Left lung (tissue), 4 donors: ENCODE measurements at regions not wholly inside any gene's neighbourhood (a gene's known extent, or its start where the extent isn't known, plus 50 kb on each side); places are given as distances from the start of the nearest gene placed in this dataset.
A peak's percentile ranks its signal among the peaks of the same experiment; 100 is the strongest.

ENCODE experiments used
- ATAC-seq: fragments of 200-7000 bp; cut with Tn5 transposase; one replicate; pipeline ENCODE4 v1.9.1; 2020; ENCODE audit warnings: moderate library complexity
- DNase-seq, 4 donors: peaks; one replicate each; pipeline ENCODE4 v3.0.0-alpha.2; 2013 to 2020
- H3K27ac ChIP-seq, 2 donors: fragments of 200-600 bp; sonication (generic) in 1 of 2; one replicate each; pipeline versions ENCODE4 v1.5.0 to v1.8.0; 2020 to 2021
- H3K27me3 ChIP-seq, 2 donors: fragments of 200-600 bp; sonication (generic) in 1 of 2; one replicate each; pipeline versions ENCODE4 v1.5.0 to v1.8.0; 2020 to 2021
- H3K36me3 ChIP-seq, 2 donors: fragments of 200-600 bp; sonication (generic) in 1 of 2; one replicate each; pipeline versions ENCODE4 v1.5.0 to v1.8.0; 2020 to 2021
- H3K4me1 ChIP-seq, 2 donors: fragments of 200-600 bp; one replicate each; pipeline ENCODE4 v1.8.0; 2021
- H3K4me3 ChIP-seq, 2 donors: fragments of 200-600 bp; sonication (generic) in 1 of 2; one replicate each; pipeline versions ENCODE4 v1.5.0 to v1.8.0; 2020 to 2021; ENCODE audit warnings: mild to moderate bottlenecking in 1 of 2
- H3K9me3 ChIP-seq, 2 donors: fragments of 200-600 bp; sonication (generic) in 1 of 2; one replicate each; pipeline versions ENCODE4 v1.5.0 to v1.8.0; 2020 to 2021
- CTCF ChIP-seq, 2 donors: fragments of 200-600 bp; sonication (generic) in 1 of 2; IDR thresholded peaks; one replicate each; pipeline versions ENCODE4 v1.5.0 to v1.8.0; 2021; ENCODE audit warnings: antibody characterized with exemption in 2 of 2
- intact Hi-C, 2 donors: fragments of 100-400 bp; cut with DNase I; formaldehyde crosslinking; loops; one replicate each; pipeline versions ENCODE4 v1.11.2 to v1.14.2; 2022
- donor health status: DM: no; HTN: yes; CAD: no.
- donor health status: DM: no; HTN: no; CAD: no.

DNA sequence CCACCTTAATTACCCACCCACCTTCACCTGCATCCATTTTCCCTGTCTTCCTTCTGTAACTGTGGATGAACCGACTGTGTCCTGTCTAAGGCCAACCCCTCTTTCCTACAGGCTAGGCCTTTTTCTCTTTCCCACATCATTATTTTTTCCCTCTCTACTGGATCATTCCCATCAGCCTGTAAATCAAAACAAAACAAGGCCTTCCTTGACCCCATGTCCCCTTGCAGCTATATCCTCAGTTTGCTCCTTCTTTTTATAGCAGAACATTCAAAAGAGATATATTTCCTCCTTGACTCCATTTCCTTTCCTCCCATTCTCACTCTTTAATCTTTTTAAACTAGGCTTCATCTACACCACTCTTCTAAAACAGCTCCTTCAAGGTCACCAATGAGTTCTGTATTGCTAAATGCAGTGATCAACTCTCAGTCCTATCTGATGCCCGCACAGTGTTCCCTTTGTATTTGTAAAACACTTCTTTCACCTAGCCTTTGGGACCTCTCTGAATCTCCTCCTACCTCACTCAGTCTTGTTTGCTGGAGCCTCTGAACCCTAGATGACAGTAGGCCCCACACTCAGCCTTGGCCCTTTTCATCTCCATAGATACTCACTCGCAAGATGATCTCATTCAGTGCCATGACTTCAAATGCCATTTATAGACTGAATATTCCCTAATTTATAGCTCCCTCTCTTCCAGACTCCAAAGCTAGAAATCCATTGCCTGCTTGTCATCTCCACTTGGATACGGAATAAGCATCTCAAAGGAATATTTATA lies 55.7 kb downstream of the CXCR4 start:
- intact Hi-C loops = no loop called here
- H3K4me3 ChIP-seq = no peak overlapping the region
- no peak for TF ChIP-seq CTCF (IDR thresholded peaks at IDR 0.05)
- no peaks in the 10 kb centered on the region for H3K9me3 ChIP-seq
- H3K36me3 ChIP-seq = no peaks in the 10 kb centered on the region
- H3K27me3 ChIP-seq = no peaks in the 10 kb centered on the region
- no peak for DNase-seq
- H3K27ac ChIP-seq = no peak overlapping the region
- ATAC-seq = no peak
- H3K4me1 ChIP-seq = peaks cover 0 to 15% of the 10 kb centered on the region in 2 donors

- H3K27me3 ChIP-seq = no peaks in the 10 kb centered on the region
- peaks cover 0 to 10% of the 10 kb centered on the region in 2 donors for H3K4me1 ChIP-seq
- no peaks in the 10 kb centered on the region for H3K36me3 ChIP-seq
- no peak for TF ChIP-seq CTCF (IDR thresholded peaks at IDR 0.05)
- H3K27ac ChIP-seq = no peak overlapping the region
- H3K9me3 ChIP-seq = no peaks in the 10 kb centered on the region
- intact Hi-C loops = no loop called here
- DNase-seq = no peak
- H3K4me3 ChIP-seq = no peak overlapping the region
- no peak for ATAC-seq
Observed at GRCh38 chr2:136060416-136060815, 57.5 kb downstream of the CXCR4 start.

DNA sequence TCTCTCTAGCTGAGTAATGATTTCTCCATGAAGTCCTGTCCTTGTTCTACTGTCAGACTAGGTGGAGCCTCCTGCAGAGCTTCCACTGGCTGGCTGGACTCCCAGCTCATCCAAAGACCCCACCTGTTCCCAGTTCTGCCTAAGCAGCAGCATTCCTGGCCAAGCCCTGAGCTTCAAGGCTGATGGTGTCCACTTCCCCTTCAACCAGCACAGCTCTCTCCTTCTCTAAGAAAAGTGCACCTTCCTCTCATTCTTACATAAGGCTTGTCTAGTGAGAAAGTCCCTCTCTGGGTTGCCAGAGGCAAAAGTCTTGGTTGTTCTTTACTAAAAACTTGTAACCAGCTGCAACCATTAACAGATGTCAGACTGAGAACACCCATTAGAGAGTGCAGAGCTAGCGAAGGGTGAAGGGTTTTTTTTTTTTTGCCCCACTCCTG lies 58.9 kb downstream of the CXCR4 start:
- Histone ChIP-seq H3K36me3 (no peaks in the 10 kb centered on the region), H3K4me3 (no peak overlapping the region), H3K9me3 (no peaks in the 10 kb centered on the region), H3K27ac (no peak overlapping the region), H3K4me1 (peaks cover 0 to 9% of the 10 kb centered on the region in 2 donors), H3K27me3 (no peaks in the 10 kb centered on the region)
- intact Hi-C loops = no loop called here
- ATAC-seq (no peak), DNase-seq (no peak)
- TF ChIP-seq CTCF (IDR thresholded peaks at IDR 0.05) = no peak

- Histone ChIP-seq H3K4me1 (peaks cover 0 to 9% of the 10 kb centered on the region in 2 donors), H3K9me3 (no peaks in the 10 kb centered on the region), H3K27me3 (no peaks in the 10 kb centered on the region), H3K27ac (no peak overlapping the region), H3K36me3 (no peaks in the 10 kb centered on the region), H3K4me3 (no peak overlapping the region)
- peak in 1 of 4 donors; percentile 41 for DNase-seq
- ATAC-seq = no peak
- no peak for TF ChIP-seq CTCF (IDR thresholded peaks at IDR 0.05)
- intact Hi-C loops = no loop called here
Observed at GRCh38 chr2:136058262-136058661, 59.7 kb downstream of the CXCR4 start.

DNA sequence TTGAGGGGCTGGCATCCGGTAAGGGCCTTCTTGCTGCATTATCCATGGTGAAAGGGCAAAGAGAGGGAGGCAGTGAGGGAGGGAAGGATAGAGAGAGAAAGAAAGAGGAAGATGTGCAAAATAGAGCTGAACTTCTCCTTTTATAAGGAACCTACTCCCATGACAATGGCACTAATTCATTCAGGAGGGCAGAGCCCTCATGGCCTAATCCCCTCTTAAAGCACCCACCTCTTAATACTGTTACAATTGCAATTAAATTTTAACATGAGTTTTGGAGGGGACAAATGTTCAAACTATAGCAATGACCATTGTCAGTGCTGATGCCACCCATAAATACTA lies 60.2 kb downstream of the CXCR4 start:
- H3K4me3 ChIP-seq = no peak overlapping the region
- no peak for TF ChIP-seq CTCF (IDR thresholded peaks at IDR 0.05)
- DNase-seq = no peak
- no peaks in the 10 kb centered on the region for H3K9me3 ChIP-seq
- intact Hi-C loops = no loop called here
- H3K27ac ChIP-seq = no peak overlapping the region
- H3K4me1 ChIP-seq = peaks cover 0 to 9% of the 10 kb centered on the region in 2 donors
- no peaks in the 10 kb centered on the region for H3K27me3 ChIP-seq
- H3K36me3 ChIP-seq = no peaks in the 10 kb centered on the region
- ATAC-seq = peak; percentile 32
